GOT3 (cell line): ENCODE measurements at regions not wholly inside any gene's neighbourhood (a gene's known extent, or its start where the extent isn't known, plus 50 kb on each side); places are given as distances from the start of the nearest gene placed in this dataset.

Experiments used
- DNase-seq: peaks from one replicate; lab custom pipeline; 2025; ENCODE audit warnings: mixed read lengths; lab: John Stamatoyannopoulos, UW

DNA sequence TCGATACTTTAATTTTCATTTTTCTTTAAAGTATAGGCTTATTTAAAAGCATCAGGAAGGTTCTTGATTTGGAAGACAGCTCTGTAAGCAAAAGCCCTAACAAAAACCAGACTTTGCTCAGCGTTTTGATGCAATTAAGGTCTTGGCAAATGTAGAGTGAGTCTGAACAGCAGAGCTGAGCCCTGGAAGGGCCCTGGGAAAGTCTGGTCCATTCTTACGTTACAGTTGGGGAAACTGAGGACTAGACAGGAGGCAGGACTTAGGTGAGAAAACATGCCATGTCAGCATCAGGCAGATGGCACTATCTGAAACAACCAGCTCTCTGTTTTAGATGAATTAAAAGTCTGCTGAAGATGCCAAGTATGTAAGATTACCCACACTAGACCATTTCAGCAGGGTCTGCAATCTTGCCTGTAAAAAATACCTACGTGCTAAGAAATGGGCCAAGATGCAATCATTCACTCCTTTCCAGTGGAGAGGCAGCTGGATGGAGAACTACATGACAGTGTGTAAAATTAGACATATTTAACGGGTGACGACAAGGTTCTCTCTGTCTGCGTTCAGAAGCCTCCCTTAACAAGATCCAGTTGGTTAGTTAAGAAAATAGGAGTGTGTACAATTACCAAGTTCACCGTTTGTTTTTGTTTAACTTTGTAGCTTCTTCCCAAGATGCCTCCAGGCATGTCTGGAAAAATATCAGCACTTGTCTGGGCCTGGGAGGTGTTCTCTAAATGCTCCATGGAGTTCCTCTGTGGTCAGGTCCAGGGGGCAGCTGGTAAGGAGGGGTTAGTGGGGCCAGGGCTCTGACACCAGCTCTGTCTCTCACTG lies 502.3 kb upstream of the ZMIZ1 start:
- no peak for DNase-seq

DNA sequence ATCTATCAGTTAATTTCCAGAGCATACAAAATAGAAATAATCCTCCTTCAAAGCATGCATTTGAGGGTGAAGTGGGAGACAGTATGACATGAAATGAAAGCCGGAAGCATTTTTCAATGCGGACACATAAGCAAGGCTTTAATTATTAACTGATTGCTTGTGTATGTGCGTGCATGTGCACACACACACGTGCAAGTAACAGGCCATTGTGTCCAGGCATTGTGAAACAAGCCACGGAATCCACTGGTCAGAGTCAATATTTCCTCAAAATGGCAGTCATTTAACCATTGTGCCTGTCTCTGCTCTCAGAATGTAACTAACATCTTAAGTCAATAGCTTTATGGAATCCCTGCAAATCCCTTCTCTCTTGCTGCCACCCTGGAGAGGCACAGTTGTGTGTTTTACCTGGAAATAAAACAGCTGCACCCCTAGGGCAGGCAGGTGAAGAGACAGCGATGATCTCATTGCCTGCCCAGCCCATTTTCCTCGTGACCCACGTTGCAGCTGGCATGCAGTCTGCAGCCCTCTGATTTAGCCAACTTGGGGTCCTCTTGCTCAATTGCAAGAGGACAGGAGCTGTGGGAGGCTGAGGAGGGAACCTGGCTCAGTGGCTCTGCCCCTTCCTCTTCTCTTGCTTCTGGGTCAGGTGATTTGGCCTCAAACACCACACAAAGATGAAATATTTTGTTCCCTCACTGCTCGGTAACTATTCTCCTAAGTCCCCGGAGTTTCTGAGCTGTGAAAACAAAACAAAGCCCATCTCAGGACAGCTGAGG lies 500.9 kb upstream of the ZMIZ1 start:
- DNase-seq, result no peak

DNA sequence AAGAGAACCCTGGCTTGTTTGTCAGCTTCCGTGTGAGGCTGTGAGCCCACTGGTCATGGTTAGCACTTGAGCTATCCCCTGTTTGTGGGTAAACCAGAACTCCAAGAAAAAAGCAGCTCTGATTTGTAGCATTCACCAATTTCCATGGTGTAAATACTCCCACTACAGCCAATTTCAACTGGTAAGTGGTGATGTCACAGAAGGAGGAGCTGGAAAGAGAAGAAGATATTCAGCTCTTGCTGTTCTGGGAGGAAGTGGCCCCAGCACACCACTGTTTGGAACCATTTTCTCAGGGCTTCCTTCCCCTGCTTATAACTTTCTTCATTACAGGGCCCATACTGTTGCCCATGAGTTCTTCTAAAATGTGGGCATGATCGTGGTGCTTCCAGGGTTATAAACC lies 500.1 kb upstream of the ZMIZ1 start:
- DNase-seq, result no peak

DNA sequence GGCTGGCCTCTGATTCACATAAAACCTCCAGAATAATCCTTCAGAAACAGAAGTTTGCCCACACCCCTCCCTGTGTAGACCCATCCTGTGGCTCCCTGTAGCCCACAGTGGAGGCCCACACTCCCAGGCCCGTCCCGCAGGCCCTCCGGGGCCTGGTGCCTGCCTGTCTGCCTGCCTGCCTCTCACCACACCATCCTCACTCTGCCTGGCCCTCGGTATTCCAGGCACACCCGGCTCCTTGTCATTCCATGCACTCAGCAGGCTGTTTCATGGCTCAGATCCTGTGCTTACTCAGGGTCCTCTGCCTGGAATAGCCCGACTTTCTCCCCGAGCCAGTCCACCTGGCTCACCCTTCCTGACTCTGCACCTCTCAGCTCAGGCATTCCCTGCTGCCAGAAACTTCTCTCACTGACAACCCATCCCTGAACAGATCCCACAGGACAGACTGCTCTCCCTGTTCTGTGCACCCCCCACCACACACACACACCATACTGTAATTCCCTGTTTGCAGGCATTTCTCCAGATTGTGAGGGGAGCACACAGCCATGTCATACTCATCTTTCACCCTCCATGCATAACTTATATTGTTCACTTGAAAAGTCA lies 498.0 kb upstream of the ZMIZ1 start:
- DNase-seq, result no peak

DNA sequence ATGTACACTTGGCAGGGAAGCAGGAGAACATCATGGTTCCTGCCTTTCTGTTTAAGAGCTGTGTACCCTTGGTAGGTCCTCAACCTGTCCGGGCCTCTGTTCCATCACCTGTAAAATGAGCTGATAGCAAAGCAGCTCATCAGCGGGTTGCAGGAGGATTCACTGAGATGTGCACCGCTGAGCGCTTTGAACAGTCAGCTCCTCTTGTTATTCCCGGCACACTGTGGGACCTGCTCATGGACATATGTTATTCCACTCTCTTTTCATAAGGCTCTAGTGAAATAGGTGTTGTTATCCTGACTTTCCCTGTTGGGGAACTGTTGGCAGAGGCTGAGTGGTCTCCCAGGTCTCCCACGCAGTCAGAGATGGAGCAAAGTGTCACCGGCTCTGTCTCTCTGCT lies 497.5 kb upstream of the ZMIZ1 start:
- no peak for DNase-seq

DNA sequence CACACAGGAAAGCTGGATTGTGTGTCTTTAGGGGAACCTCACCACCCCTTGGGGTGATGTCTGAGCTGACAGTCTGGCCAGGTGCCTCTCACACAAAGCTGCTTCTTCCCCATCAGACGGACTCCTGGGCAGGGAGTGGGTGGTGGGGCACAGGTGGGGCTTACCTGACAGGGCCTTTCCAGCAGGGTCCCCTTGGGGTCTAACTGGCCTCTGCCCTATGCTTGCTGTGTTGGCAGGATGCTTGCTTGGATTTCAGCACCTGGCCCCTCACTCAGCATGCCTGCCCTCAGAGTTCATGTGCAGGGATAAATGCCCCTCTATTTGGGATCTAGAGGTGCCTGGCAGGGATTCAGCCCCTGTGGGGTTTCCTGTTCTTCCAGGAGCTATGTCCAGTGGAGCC lies 496.9 kb upstream of the ZMIZ1 start:
- no peak for DNase-seq

DNA sequence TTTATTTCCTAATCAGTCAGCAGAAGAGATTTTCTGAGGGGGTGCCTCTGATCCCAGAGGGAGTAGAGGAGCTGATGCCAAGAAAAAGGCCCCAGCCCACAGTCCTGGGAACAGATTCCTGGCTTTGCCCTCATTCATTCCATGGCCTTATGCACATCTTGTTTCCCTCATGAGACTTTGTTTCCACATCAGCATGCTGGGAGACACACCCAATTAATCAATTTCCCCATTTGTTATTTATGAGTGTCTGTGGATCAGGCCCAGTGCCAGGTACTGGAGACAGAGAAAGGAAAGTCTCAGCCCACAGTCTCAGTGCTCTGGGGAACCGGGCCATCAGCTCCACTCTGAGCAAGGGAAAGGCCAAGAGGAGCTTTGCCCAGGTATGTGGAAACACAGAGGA lies 496.2 kb upstream of the ZMIZ1 start:
- DNase-seq, result no peak

DNA sequence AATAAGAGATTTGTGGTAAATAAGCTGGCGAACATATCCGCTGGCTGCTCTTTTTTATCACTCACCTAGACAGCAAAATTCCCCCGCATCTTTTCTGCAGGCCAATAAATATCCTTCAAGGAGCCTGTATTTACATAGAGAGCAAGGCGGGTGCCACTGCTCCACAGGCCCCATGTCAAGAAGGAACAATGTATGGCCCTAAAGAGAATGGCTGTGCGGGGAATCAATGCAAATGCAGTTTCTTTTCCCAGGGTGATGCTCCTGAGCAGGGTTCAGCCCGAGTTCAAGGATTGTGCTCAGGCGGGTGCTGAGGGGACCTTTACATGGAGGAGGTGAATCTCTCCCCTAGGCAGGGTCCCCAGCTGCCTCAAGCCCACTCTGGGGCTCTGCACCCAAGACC lies 494.2 kb upstream of the ZMIZ1 start:
- no peak for DNase-seq

DNA sequence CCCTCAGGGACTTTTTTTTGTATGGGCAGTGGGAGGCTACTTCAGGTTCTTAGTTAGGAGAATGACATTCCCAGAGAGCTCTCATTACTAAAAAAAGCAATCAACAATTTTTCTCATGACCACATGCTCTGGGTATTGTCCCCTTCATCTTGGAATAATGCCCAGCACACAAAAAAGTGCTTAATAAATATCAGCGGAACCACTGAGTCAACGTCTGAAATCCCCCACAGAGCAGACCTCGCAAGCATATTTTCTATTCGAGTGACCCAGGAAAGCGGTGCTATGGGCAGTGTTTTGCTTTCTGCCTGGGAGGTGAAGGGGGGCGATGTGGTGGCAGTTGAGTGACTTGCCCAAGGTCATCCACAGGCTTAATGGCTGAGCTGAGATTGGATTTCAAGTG lies 493.4 kb upstream of the ZMIZ1 start:
- DNase-seq, result no peak

DNA sequence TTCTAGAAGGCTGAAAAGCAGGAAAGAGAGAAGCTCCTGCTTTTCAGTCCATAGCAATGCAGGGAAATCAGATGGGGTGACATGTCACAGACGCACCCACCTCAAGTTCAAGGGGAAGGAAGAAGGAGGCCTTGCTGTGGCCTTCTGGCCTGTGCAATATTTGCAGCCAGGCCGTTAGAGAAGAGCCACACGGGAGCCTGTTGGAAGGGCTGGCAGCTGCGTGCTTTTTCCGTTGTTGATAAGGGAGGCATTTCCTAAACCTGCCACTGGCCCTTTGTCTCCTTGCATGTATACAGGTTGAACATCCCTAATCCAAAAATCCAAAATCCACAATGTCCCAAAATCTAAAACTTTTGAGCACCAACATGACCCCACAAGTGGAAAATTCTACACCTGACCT lies 492.5 kb upstream of the ZMIZ1 start:
- DNase-seq, result no peak

DNA sequence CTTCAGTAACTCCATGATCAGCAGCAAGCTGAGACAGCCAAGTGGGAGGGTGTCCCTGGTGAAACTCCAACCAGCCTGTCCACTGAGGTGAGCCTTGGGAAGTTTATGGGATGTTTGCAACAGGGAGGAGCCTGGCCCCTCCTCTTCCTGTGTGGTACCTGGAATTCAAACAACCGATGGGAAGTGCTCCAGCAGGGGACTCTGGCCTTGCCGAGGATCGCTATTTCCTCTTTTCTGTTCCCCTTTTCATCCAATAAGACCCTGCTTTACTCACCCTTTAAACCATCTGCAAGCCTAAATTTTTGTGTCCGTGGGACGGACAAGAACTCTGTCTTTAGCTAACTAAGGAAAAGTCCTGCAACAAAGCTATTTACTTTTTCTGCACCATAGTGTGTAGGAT lies 491.1 kb upstream of the ZMIZ1 start:
- no peak for DNase-seq

DNA sequence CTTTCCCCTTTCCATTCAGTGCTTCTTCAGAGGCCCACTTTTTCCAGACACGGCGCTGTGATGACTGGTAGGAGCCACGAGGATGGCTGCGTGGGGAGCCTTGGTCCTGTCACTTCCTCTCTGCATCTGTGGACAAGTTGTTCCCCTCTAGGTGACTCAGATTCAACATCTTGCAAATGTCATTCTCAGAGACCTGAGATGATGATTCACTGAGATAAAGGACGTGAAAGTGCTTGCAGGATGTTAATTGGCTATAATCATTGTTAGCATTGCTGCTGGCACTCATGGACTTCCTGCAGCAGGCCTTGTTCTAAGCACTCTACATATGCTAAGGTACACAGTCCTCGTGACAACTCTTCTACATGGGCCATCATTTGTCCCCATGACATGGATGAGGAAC lies 489.8 kb upstream of the ZMIZ1 start:
- no peak for DNase-seq

DNA sequence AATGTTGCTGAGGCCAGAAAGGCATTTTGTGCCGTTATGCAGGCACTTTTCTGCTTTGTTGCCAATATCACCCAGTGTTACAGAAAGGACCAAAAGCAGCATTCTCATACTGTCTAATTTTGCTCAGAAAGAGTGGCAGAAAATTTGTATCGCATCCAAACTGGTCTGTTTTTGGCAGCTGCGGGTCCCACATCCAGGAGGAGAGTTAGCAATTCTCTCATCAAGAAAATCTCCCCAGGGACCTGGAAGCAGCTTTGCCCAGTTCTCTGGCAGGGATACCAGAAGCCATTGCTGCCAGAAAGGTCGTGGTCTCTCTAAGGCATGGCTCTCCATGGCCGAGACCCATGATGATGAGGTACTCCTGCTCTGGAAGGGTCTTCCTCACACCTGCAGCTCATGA lies 489.2 kb upstream of the ZMIZ1 start:
- no peak for DNase-seq

DNA sequence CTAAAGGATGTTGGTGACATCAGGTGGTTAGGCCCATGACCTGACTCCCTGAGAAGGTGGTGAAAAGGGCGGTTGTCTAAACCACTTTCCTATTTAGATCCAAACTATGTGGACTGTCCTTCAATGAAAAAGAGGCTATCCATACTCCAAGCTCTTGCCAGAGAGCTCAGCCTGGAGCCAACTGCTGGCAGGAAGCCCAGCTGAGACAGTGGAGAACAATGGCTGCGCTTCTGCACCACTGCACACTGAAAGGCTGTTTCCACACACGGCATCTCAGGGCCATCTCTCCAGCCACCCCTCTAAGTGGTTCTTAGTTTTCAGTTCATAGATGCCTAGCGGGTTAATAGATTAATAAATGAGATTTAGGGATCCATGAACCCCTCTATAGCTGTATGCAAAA lies 488.8 kb upstream of the ZMIZ1 start:
- DNase-seq, result no peak

DNA sequence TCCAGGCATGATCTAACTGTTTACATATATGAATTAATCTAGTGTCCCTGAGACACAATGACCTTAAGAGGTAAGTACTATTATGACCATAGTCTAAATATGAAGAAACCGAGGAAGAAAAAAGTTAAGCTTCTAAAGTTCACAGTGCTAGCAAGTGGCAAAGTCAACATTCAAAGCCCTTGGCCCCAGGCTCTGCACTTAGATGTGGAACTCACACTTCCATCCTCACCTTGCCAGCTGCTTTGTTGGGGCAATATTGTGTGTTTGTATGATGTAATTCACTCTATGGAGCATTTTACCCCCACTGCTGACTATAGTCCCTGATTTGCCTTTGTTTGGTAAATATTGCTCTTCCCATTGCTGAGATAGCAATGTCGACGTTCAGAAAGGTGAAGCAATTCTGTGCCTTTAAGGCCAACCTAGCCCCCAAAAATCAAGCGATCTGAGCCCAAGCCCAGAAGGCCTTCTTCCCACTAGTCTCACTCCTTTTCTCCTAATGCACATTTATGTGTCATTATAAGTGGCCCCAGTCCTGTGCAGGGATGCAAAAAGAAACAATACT lies 487.6 kb upstream of the ZMIZ1 start:
- no peak for DNase-seq

DNA sequence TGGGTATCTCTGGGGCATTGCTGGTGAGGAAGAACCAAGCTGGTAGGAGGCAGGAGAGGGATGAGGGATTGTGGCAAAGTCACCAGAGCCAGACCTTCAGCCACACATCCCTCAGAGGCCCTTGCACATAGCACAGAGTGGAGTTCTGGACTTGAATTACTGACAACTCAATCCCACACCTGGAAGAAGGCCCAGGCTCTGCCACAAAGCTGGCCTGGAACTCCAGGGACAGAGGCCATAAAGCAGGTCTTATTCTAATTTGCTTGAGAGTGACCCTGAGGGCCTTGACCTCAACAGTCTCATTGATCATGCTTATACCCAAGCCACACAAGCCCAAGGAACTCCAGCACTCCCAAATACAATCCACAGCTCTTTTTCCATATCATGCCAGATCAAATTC lies 486.2 kb upstream of the ZMIZ1 start:
- DNase-seq, result no peak

DNA sequence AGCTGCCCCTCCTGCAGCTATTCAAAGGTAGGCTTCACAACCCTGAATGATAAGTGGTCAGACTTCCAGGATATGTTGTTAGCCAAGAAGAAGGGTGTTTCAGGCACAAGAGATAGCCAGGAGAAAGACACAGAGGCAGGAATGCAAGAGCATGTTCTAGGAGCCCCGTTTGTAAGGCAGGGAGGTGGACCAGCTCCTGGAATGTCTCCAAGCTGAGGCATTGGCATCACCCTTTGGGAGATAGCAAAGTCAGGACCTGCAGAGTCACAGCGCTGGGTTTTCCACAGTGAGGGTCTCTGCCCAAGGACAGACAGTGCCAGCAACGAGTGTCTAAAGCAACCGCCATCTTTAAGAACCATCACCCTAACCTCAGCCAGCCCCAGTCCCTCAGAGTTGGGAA lies 484.5 kb upstream of the ZMIZ1 start:
- no peak for DNase-seq

DNA sequence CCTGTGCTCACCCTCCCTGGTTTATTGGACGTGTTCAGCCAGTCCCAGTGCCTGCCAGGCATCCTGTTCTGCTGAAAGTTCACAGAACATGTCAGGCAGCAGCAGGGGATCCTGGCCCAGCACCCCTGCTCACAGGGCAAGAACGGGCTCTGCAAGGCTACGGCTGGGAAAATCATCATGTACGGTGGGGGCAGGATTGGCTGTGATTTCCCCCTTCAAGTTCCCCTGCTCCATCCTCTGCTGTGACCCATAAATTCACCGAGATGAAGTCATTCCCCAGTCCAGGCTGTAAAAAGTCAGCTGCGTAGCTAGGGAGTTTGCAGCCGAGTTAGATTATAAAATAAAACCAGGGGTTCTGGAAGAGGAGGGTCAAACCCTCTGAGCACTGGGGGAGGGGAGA lies 484.1 kb upstream of the ZMIZ1 start:
- DNase-seq, result no peak

DNA sequence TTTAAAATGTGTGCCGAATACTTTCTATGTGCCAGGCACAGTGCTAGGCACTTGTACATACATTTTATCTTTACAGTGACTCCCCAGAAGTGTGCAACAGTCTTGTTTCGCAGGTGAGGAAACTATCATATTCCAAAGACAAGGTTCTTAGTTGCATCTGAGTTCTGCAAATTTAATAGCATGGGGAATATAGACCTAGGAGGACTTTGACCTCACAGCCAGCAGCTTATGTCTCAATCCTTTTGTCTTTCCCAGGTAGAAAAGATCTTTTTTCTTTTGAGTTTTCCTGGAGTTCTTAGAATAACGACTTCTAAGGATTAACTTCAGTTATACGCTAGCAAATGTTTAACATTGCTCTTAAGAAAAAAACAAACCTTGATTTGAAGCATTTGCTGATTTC lies 482.8 kb upstream of the ZMIZ1 start:
- DNase-seq, result no peak

DNA sequence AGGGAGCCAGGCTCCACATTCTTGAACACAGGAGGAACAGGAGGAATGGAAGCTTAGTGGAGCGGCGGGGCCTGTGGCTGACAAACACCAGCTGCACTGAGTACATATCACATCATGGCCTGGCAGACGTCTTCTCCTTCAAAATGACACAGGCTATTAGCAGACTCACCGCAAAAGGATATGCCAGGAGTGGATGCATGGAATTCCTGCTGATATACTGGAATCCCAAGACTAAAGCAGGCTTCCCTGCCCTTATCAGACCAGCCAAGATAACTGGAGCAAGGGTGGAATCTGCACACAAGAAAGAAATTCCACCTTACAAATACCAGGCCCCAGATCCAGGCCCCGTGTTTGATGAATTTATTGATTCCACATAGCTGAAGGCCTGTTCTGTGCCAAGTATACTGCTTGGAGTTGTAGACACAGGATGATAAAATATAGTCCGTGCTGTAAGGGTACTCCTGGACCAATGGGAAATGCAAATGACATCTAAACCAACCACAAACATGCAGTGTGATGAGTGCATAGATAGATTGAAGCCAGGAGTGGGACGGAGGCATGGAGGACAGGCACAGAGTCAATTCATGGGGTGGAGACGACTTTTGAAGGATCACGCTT lies 480.5 kb upstream of the ZMIZ1 start:
- no peak for DNase-seq

DNA sequence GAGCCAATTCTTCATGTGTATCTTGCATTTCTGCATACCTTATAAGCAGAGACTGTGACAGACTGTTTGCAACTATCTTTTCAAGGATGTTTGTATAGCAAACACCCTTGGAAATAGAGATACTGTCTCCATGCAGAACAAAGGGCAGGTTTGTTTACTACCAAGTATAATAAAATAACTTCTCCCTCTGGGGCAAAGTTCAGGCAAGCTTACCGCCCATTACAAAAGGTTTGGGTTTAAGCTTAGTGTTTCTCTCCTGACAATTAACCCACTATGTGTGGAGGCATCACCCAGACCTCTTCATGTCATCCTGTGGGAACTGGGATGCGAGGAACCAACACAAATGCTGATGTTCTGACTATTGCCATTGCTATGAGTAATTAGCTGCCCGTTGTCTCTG lies 479.1 kb upstream of the ZMIZ1 start:
- DNase-seq, result no peak

DNA sequence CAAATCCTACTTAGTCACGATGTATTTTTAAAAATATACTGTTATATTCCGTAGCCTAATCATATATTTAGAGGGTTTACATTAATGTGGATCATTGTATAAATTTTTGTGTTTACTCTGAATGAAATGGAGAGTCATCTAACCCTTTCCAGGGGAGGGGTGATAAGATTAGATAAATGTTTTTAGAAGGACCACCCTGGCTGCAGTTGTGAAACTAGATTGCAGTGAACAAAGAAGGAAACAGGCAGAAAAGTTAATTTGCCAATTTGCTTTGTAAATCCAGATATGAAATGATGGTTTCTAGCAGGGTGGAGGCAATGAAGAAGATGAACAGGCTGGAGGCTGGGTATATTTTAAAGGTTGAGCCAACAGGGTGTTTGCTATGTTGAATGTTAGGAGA lies 477.7 kb upstream of the ZMIZ1 start:
- no peak for DNase-seq
